ENCODE measurements at regions not wholly inside any gene's neighbourhood (a gene's known extent, or its start where the extent isn't known, plus 50 kb on each side); places are given as distances from the start of the nearest gene placed in this dataset.

GRCh38 chr1:60692031-60692430, 390.3 kb upstream of the NFIA start:
- TF ChIP-seq, protein P1, sequence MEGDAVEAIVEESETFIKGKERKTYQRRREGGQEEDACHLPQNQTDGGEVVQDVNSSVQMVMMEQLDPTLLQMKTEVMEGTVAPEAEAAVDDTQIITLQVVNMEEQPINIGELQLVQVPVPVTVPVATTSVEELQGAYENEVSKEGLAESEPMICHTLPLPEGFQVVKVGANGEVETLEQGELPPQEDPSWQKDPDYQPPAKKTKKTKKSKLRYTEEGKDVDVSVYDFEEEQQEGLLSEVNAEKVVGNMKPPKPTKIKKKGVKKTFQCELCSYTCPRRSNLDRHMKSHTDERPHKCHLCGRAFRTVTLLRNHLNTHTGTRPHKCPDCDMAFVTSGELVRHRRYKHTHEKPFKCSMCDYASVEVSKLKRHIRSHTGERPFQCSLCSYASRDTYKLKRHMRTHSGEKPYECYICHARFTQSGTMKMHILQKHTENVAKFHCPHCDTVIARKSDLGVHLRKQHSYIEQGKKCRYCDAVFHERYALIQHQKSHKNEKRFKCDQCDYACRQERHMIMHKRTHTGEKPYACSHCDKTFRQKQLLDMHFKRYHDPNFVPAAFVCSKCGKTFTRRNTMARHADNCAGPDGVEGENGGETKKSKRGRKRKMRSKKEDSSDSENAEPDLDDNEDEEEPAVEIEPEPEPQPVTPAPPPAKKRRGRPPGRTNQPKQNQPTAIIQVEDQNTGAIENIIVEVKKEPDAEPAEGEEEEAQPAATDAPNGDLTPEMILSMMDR (IDR thresholded peaks at IDR 0.05) = no peak
- no peak for TF ChIP-seq POLR2A (IDR thresholded peaks at IDR 0.05)
